ENCODE measurements at regions not wholly inside any gene's neighbourhood (a gene's known extent, or its start where the extent isn't known, plus 50 kb on each side); places are given as distances from the start of the nearest gene placed in this dataset.

DNA sequence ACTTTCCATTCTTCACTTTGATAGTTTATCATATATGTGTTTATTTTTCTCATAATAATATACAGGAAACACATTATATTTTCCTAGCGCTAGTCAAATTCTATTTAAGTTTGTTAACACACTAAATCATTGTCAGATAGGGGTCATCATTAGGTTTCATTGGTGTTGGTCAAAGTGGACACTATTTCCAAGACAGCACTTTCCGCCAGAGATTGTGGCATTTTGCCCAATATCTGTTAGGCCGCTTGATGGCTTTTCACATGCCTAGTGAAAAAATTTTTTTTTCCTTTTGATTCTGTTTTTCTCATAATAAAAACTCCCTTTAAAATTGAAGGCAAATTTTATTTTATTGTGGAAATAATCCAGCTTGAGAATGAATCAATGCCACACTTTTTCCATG lies 495.4 kb upstream of the AKR1E2 start:
- POLR2A ChIA-PET = interaction anchor here (0.7 kb wide), 1 partner anchor 160 kb away, joined by 3 read pairs; no protein-coding TSS in a partner anchor
- DNase-seq (ENCODE audit: low read depth, low spot score) (no peak), ATAC-seq (no peak)
- H3K9me3 ChIP-seq (ENCODE audit: control insufficient read depth, insufficient read depth, low read depth, low read length) = peaks cover 39% of the 10 kb centered on the region
- H3K4me3 ChIP-seq (ENCODE audit: low read depth in 2 of 2, low read length in 2 of 2) = no peak overlapping the region
- in situ Hi-C loops (cut with HindIII; ENCODE audit: low pct_unique_long_range_greater_than_20kb, low sequenced_read_pairs) = no loop called here
- TF ChIP-seq REST (IDR thresholded peaks at IDR 0.05; ENCODE audit: insufficient read depth in 1 of 2, low read depth in 2 of 2, low read length in 1 of 2) = no peak
- no peak for TF ChIP-seq SIN3A (IDR thresholded peaks at IDR 0.05; ENCODE audit: borderline replicate concordance, insufficient read depth, low read depth, low read length)
- no peak for TF ChIP-seq POLR2AphosphoS5 (IDR thresholded peaks at IDR 0.05; ENCODE audit: low read depth, low read length)
- TF ChIP-seq TCF7L2 (IDR thresholded peaks at IDR 0.05; ENCODE audit: low read depth, low read length) = no peak
- TF ChIP-seq, protein P1, sequence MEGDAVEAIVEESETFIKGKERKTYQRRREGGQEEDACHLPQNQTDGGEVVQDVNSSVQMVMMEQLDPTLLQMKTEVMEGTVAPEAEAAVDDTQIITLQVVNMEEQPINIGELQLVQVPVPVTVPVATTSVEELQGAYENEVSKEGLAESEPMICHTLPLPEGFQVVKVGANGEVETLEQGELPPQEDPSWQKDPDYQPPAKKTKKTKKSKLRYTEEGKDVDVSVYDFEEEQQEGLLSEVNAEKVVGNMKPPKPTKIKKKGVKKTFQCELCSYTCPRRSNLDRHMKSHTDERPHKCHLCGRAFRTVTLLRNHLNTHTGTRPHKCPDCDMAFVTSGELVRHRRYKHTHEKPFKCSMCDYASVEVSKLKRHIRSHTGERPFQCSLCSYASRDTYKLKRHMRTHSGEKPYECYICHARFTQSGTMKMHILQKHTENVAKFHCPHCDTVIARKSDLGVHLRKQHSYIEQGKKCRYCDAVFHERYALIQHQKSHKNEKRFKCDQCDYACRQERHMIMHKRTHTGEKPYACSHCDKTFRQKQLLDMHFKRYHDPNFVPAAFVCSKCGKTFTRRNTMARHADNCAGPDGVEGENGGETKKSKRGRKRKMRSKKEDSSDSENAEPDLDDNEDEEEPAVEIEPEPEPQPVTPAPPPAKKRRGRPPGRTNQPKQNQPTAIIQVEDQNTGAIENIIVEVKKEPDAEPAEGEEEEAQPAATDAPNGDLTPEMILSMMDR (IDR thresholded peaks at IDR 0.05) = no peak
- intact Hi-C loops (cut with micrococcal nuclease; ENCODE audit: unreplicated experiment) = no loop called here
- CTCF ChIA-PET = no interaction called here
- no peaks in the 10 kb centered on the region for H3K4me1 ChIP-seq (ENCODE audit: control insufficient read depth, insufficient read depth, low read length)
- H3K36me3 ChIP-seq (ENCODE audit: control insufficient read depth, insufficient read depth, low read length) = no peaks in the 10 kb centered on the region
- no peaks in the 10 kb centered on the region for H3K27me3 ChIP-seq (ENCODE audit: control insufficient read depth, insufficient read depth, low read length)
- no peak overlapping the region; the same call in 1 of the 2 replicates for H3K27ac ChIP-seq (ENCODE audit: low read length)
- BruUV-seq (replicated peaks) = no TSS peak

GRCh38 chr10:4329225-4329624 lies 496.8 kb upstream of the AKR1E2 start:
- no peak for DNase-seq (ENCODE audit: low read depth, low spot score)
- ChIA-PET POLR2A (no interaction called here), CTCF (no interaction called here)
- no peak for ATAC-seq
- no TSS peak for BruUV-seq (replicated peaks)
- H3K36me3 ChIP-seq (ENCODE audit: control insufficient read depth, insufficient read depth, low read length) = no peaks in the 10 kb centered on the region
- H3K4me1 ChIP-seq (ENCODE audit: control insufficient read depth, insufficient read depth, low read length) = no peaks in the 10 kb centered on the region
- no peak overlapping the region for H3K4me3 ChIP-seq (ENCODE audit: low read depth in 2 of 2, low read length in 2 of 2)
- in situ Hi-C loops (cut with HindIII; ENCODE audit: low pct_unique_long_range_greater_than_20kb, low sequenced_read_pairs) (no loop called here), intact Hi-C loops (cut with micrococcal nuclease; ENCODE audit: unreplicated experiment) (no loop called here)
- TF ChIP-seq REST (IDR thresholded peaks at IDR 0.05; ENCODE audit: insufficient read depth in 1 of 2, low read depth in 2 of 2, low read length in 1 of 2) (no peak), TCF7L2 (IDR thresholded peaks at IDR 0.05; ENCODE audit: low read depth, low read length) (no peak), SIN3A (IDR thresholded peaks at IDR 0.05; ENCODE audit: borderline replicate concordance, insufficient read depth, low read depth, low read length) (no peak), POLR2AphosphoS5 (IDR thresholded peaks at IDR 0.05; ENCODE audit: low read depth, low read length) (no peak)
- TF ChIP-seq, protein P1 (IDR thresholded peaks at IDR 0.05) = no peak
- peaks cover 28% of the 10 kb centered on the region for H3K9me3 ChIP-seq (ENCODE audit: control insufficient read depth, insufficient read depth, low read depth, low read length)
- H3K27me3 ChIP-seq (ENCODE audit: control insufficient read depth, insufficient read depth, low read length) = no peaks in the 10 kb centered on the region
- peak overlapping the region; percentile 57; the same call in 1 of the 2 replicates for H3K27ac ChIP-seq (ENCODE audit: low read length)

Measured in Panc1 (cell line).